ENCODE measurements at regions not wholly inside any gene's neighbourhood (a gene's known extent, or its start where the extent isn't known, plus 50 kb on each side); places are given as distances from the start of the nearest gene placed in this dataset.

- Histone ChIP-seq H3K9ac (ENCODE audit: extremely low read depth, insufficient read length, low read length) (no peak overlapping the region), H3K9me3 (ENCODE audit: control insufficient read depth, low read depth, low read length) (no peaks in the 10 kb centered on the region), H3K27ac (ENCODE audit: insufficient read length, low read depth, low read length) (no peak overlapping the region), H2BK5ac (ENCODE audit: insufficient read length, low read length) (no peak overlapping the region), H4K91ac (ENCODE audit: insufficient read length, low read depth, low read length) (no peak overlapping the region), H3K4me2 (ENCODE audit: insufficient read depth, insufficient read length, low read length) (no peak overlapping the region), H3T11ph (ENCODE audit: low read length) (no peak overlapping the region), H2BK20ac (ENCODE audit: low read depth, low read length, poor library complexity, severe bottlenecking) (no peak overlapping the region), H3K79me1 (ENCODE audit: insufficient read depth, low read depth, low read length, poor library complexity, severe bottlenecking) (no peaks in the 10 kb centered on the region), H2BK120ac (ENCODE audit: low read depth, low read length, poor library complexity, severe bottlenecking) (no peak overlapping the region), H3K14ac (ENCODE audit: insufficient read depth, low read length) (no peak overlapping the region), H4K8ac (replicated peaks; ENCODE audit: insufficient read length, low read depth, low read length) (no peak overlapping the region), H3K4me1 (ENCODE audit: insufficient read depth, low read length) (no peaks in the 10 kb centered on the region), H3K27me3 (ENCODE audit: insufficient read depth, low read length) (no peaks in the 10 kb centered on the region), H2BK12ac (ENCODE audit: insufficient read length, low read depth, low read length) (no peak overlapping the region), H3K56ac (ENCODE audit: insufficient read length, low read depth, low read length) (no peak overlapping the region), H3K4ac (ENCODE audit: low read depth, low read length) (no peak overlapping the region), H2AK5ac (ENCODE audit: insufficient read length, low read length) (no peak overlapping the region), H3K23me2 (ENCODE audit: insufficient read length, low read depth, low read length, poor library complexity, severe bottlenecking) (no peaks in the 10 kb centered on the region), H3K18ac (ENCODE audit: insufficient read length, low read depth, low read length) (no peak overlapping the region), H4K20me1 (ENCODE audit: control insufficient read depth, insufficient read depth, insufficient read length) (no peaks in the 10 kb centered on the region), H4K5ac (ENCODE audit: insufficient read length, low read depth, low read length) (no peak overlapping the region), H2BK15ac (ENCODE audit: low read depth, low read length) (no peak overlapping the region), H2AFZ (ENCODE audit: low read length) (no peak overlapping the region), H3K23ac (ENCODE audit: insufficient read length, low read depth, low read length) (no peak overlapping the region), H3K79me2 (ENCODE audit: insufficient read depth, low read length) (no peaks in the 10 kb centered on the region)
- no peaks in the 10 kb centered on the region for H3K27me3 Mint-ChIP-seq (ENCODE audit: low read depth)
- H3K4me1 Mint-ChIP-seq: no peaks in the 10 kb centered on the region
- TF ChIP-seq CTCF (conservative IDR thresholded peaks at IDR 0.05): no peak
- H3K4me3 Mint-ChIP-seq: no peak overlapping the region
- no peak for DNase-seq
- no peaks in the 10 kb centered on the region for H3K9me3 Mint-ChIP-seq
- H3K27ac Mint-ChIP-seq: no peak overlapping the region
- WGBS (ENCODE audit: extremely low coverage, insufficient read length, low lambda C conversion rate): no CpG with 5 or more reads among the region's 5 CpGs
- H3K36me3 Mint-ChIP-seq (ENCODE audit: insufficient read depth in 1 of 3, low read depth in 3 of 3): no peaks in the 10 kb centered on the region
These were observed 63.1 kb upstream of the CD180 start for GRCh38 chr5:67259548-67260215.
